H1 (cell line): ENCODE measurements at regions not wholly inside any gene's neighbourhood (a gene's known extent, or its start where the extent isn't known, plus 50 kb on each side); places are given as distances from the start of the nearest gene placed in this dataset.

Source experiments
- CTCF ChIA-PET: fragments of 300-600 bp; sonication (Branson Sonifier 250); formaldehyde crosslinking; loops from one replicate; lab custom pipeline; 2021; ENCODE audit not compliant: partially characterized antibody; lab: Charles Lee
- POLR2A ChIA-PET: fragments of 300-600 bp; sonication (Branson Sonifier 250); formaldehyde crosslinking; loops from one replicate; lab custom pipeline; 2021; ENCODE audit warnings: inconsistent platforms; ENCODE audit not compliant: partially characterized antibody; lab: Charles Lee
- DNase-seq, 2 experiments: peaks; one replicate each; pipeline versions ENCODE4 v3.0.0 to v3.0.0-alpha.2; 2010 to 2022; ENCODE audit warnings: low spot score in 2 of 2, low read depth in 1 of 2, mixed read lengths in 1 of 2
- FAIRE-seq: peaks from 2 replicates; lab custom pipeline; 2011; peaks lifted over from hg19 to GRCh38; lab: Jason Lieb, UNC
- H2AFZ ChIP-seq: 2 replicates; pipeline ENCODE4 v1.8.1; 2012; ENCODE audit warnings: low read length, inconsistent platforms
- H2AK5ac ChIP-seq: 2 replicates; pipeline ENCODE4 v1.6.1; 2013; ENCODE audit warnings: low read depth, low read length
- H2BK120ac ChIP-seq: replicated peaks from 2 replicates; pipeline ENCODE3; 2013; ENCODE audit warnings: low read depth, low read length, inconsistent platforms
- H2BK12ac ChIP-seq: 2 replicates; pipeline ENCODE4 v1.6.1; 2013; ENCODE audit warnings: low read depth, low read length
- H2BK15ac ChIP-seq: 2 replicates; pipeline ENCODE4 v1.6.1; 2013; ENCODE audit warnings: low read length
- H2BK20ac ChIP-seq: 2 replicates; pipeline ENCODE4 v1.6.1; 2013; ENCODE audit warnings: low read length
- H2BK5ac ChIP-seq: 2 replicates; pipeline ENCODE4 v1.6.1; 2013; ENCODE audit warnings: low read depth, low read length
- H3K14ac ChIP-seq: 2 replicates; pipeline ENCODE4 v1.6.1; 2013; ENCODE audit warnings: inconsistent platforms; ENCODE audit not compliant: insufficient read length
- H3K18ac ChIP-seq: 2 replicates; pipeline ENCODE4 v1.6.1; 2013; ENCODE audit warnings: low read length; ENCODE audit errors: extremely low read depth
- H3K23ac ChIP-seq: 2 replicates; pipeline ENCODE4 v1.6.1; 2013; ENCODE audit warnings: inconsistent platforms; ENCODE audit not compliant: insufficient read length
- H3K23me2 ChIP-seq: 2 replicates; pipeline ENCODE4 v1.6.1; 2013; ENCODE audit warnings: low read depth, low read length
- H3K27ac ChIP-seq: 2 replicates; pipeline ENCODE4 v1.6.1; 2011; ENCODE audit warnings: low read depth, low read length, inconsistent platforms
- H3K27me3 ChIP-seq, 4 experiments: replicated peaks in 1 of 4; 1 replicate in 1 of 4; 2 replicates in 3 of 4; pipeline versions ENCODE4 v1.6.1 to v1.8.1; 2011 to 2013; ENCODE audit warnings: low read length in 3 of 4, mild to moderate bottlenecking in 3 of 4, inconsistent platforms in 2 of 4, mixed read lengths in 2 of 4, moderate library complexity in 1 of 4; ENCODE audit not compliant: control insufficient read depth in 3 of 4, insufficient read depth in 3 of 4; ENCODE audit errors: extremely low read depth in 1 of 4
- H3K36me3 ChIP-seq, 4 experiments: 2 replicates each; pipeline versions ENCODE4 v1.6.1 to v1.8.1; 2011 to 2013; ENCODE audit warnings: mild to moderate bottlenecking in 4 of 4, low read length in 3 of 4, moderate library complexity in 2 of 4, control low read depth in 1 of 4, inconsistent platforms in 1 of 4; ENCODE audit not compliant: insufficient read depth in 4 of 4, control insufficient read depth in 2 of 4
- H3K4ac ChIP-seq: replicated peaks from 2 replicates; pipeline ENCODE3; 2013; ENCODE audit warnings: low read length, low read depth, mixed read lengths, inconsistent platforms; ENCODE audit not compliant: insufficient read length
- H3K4me1 ChIP-seq, 4 experiments: replicated peaks in 1 of 4; 1 replicate in 1 of 4; 2 replicates in 3 of 4; pipeline versions ENCODE4 v1.6.1 to v1.8.1; 2011 to 2013; ENCODE audit warnings: low read length in 3 of 4, inconsistent platforms in 2 of 4, mixed read lengths in 1 of 4; ENCODE audit not compliant: insufficient read depth in 4 of 4, control insufficient read depth in 3 of 4
- H3K4me2 ChIP-seq, 2 experiments: 2 replicates each; pipeline versions ENCODE4 v1.6.1 to v1.8.1; 2011 to 2013; ENCODE audit warnings: low read depth in 2 of 2, low read length in 2 of 2, control low read depth in 1 of 2, inconsistent platforms in 1 of 2, mild to moderate bottlenecking in 1 of 2; ENCODE audit not compliant: insufficient read depth in 1 of 2
- H3K4me3 ChIP-seq, 4 experiments: fragments of 200-600, 300-600 bp in 1 of 4; sonication (generic), shearing (Covaris generic), sonication (Bioruptor Twin) in 1 of 4; 2 replicates each; pipeline versions ENCODE4 v1.5.1 to v1.8.1; 2011 to 2016; ENCODE audit warnings: low read length in 4 of 4, low read depth in 3 of 4, control low read depth in 2 of 4, inconsistent platforms in 2 of 4, mild to moderate bottlenecking in 2 of 4, mixed read lengths in 1 of 4, moderate library complexity in 1 of 4; ENCODE audit not compliant: insufficient read depth in 2 of 4; ENCODE audit errors: extremely low read depth in 1 of 4
- H3K56ac ChIP-seq: replicated peaks from 2 replicates; pipeline ENCODE3; 2013; ENCODE audit warnings: low read depth, mild to moderate bottlenecking, mixed read lengths, low read length, inconsistent platforms; ENCODE audit not compliant: insufficient read length
- H3K79me1 ChIP-seq: 2 replicates; pipeline ENCODE4 v1.6.1; 2013; ENCODE audit warnings: low read depth, low read length, control low read depth
- H3K79me2 ChIP-seq, 2 experiments: 2 replicates each; pipeline versions ENCODE4 v1.6.1 to v1.8.1; 2012 to 2013; ENCODE audit warnings: low read length in 2 of 2, mild to moderate bottlenecking in 2 of 2, inconsistent platforms in 1 of 2; ENCODE audit not compliant: insufficient read depth in 2 of 2, control insufficient read depth in 1 of 2
- H3K9ac ChIP-seq, 4 experiments: replicated peaks in 1 of 4; 1 replicate in 1 of 4; 2 replicates in 3 of 4; pipeline versions ENCODE4 v1.6.1 to v1.8.1; 2011 to 2013; ENCODE audit warnings: low read depth in 3 of 4, low read length in 3 of 4, control low read depth in 2 of 4, mild to moderate bottlenecking in 2 of 4, moderate library complexity in 2 of 4, inconsistent platforms in 1 of 4; ENCODE audit errors: extremely low read depth in 1 of 4
- H3K9me3 ChIP-seq, 2 experiments: 2 replicates each; pipeline versions ENCODE4 v1.6.1 to v1.8.1; 2012 to 2013; ENCODE audit warnings: mild to moderate bottlenecking in 2 of 2, moderate library complexity in 2 of 2, control low read depth in 1 of 2, inconsistent platforms in 1 of 2, low read depth in 1 of 2, low read length in 1 of 2, mixed read lengths in 1 of 2; ENCODE audit not compliant: insufficient read depth in 2 of 2
- H4K20me1 ChIP-seq, 2 experiments: replicated peaks in 1 of 2; 2 replicates each; pipeline versions ENCODE3 to v1.8.1; 2011 to 2013; ENCODE audit warnings: inconsistent platforms in 2 of 2, low read length in 2 of 2, mild to moderate bottlenecking in 1 of 2; ENCODE audit not compliant: insufficient read depth in 2 of 2, control insufficient read depth in 1 of 2
- H4K5ac ChIP-seq: 2 replicates; pipeline ENCODE4 v1.6.1; 2013; ENCODE audit warnings: low read length, low read depth, mixed read lengths, inconsistent platforms; ENCODE audit not compliant: insufficient read length
- H4K8ac ChIP-seq: 2 replicates; pipeline ENCODE4 v1.8.0; 2013; ENCODE audit warnings: mild to moderate bottlenecking, moderate library complexity, low read length, inconsistent platforms; ENCODE audit not compliant: insufficient read depth; ENCODE audit errors: extremely low read depth
- H4K91ac ChIP-seq: replicated peaks from 2 replicates; pipeline ENCODE3; 2013; ENCODE audit warnings: low read length, mixed read lengths, inconsistent platforms; ENCODE audit not compliant: insufficient read length
- SP4 ChIP-seq: IDR thresholded peaks from 2 replicates; pipeline ENCODE4 v1.6.1; 2012; ENCODE audit warnings: low read length, inconsistent platforms
- WGBS, 2 experiments: shearing (Covaris generic) in 1 of 2; methylation state at CpG; one replicate each; pipeline versions ENCODE4 v1.1.6 to v1.1.7; 2013 to 2015; ENCODE audit warnings: low lambda C conversion rate in 2 of 2, mixed read lengths in 2 of 2, inconsistent platforms in 1 of 2, low coverage in 1 of 2, missing lambda C conversion rate in 1 of 2; ENCODE audit not compliant: insufficient replicate concordance in 2 of 2, insufficient coverage in 1 of 2, insufficient read length in 1 of 2; ENCODE audit errors: extremely low coverage in 1 of 2, missing lambda C conversion rate in 1 of 2; 5-methylcytosine and 5-hydroxymethylcytosine counted together

- no peaks in the 10 kb centered on the region for H3K36me3 ChIP-seq
- H4K8ac ChIP-seq = no peak overlapping the region; the same call in 1 of the 2 replicates
- no peak overlapping the region for H3K56ac ChIP-seq
- H2AK5ac ChIP-seq = no peak overlapping the region
- H4K20me1 ChIP-seq = no peaks in the 10 kb centered on the region
- WGBS, 2 experiments = 93% methylated on average over 10 of the region's 10 CpGs; no CpG with 5 or more reads in 1 of the 2 experiments
- DNase-seq = peak in 1 of 2 experiments; percentile 23
- H2AFZ ChIP-seq = peak overlapping the region; percentile 56; the same call in 1 of the 2 replicates
- H3K27ac ChIP-seq = no peak overlapping the region
- no peak for FAIRE-seq
- POLR2A ChIA-PET = no interaction called here
- H3K18ac ChIP-seq = no peak overlapping the region
- no peaks in the 10 kb centered on the region for H3K79me1 ChIP-seq
- H4K5ac ChIP-seq = no peak overlapping the region
- no peaks in the 10 kb centered on the region for H3K79me2 ChIP-seq
- no peak overlapping the region for H4K91ac ChIP-seq
- H3K23me2 ChIP-seq = no peaks in the 10 kb centered on the region
- CTCF ChIA-PET = interaction anchor here (0.9 to 1.2 kb wide), 2 partner anchors 19 to 109 kb away, joined by 3 read pairs; no protein-coding TSS in a partner anchor
- no peak overlapping the region for H3K14ac ChIP-seq
- no peak overlapping the region for H3K4ac ChIP-seq
- H2BK12ac ChIP-seq = no peak overlapping the region
- H2BK20ac ChIP-seq = no peak overlapping the region
- no peak overlapping the region for H2BK15ac ChIP-seq
- peaks cover 0 to 3% (median 2%) of the 10 kb centered on the region in 4 experiments; a peak in 3 of 7 replicates for H3K4me1 ChIP-seq
- no peaks in the 10 kb centered on the region for H3K27me3 ChIP-seq
- no peak overlapping the region for H3K9ac ChIP-seq
- no peak overlapping the region for H3K4me3 ChIP-seq
- H3K9me3 ChIP-seq = no peaks in the 10 kb centered on the region
- no peak overlapping the region for H3K23ac ChIP-seq
- H3K4me2 ChIP-seq = no peak overlapping the region
- no peak for TF ChIP-seq SP4
- no peak overlapping the region for H2BK5ac ChIP-seq
- no peak overlapping the region for H2BK120ac ChIP-seq
Observed at GRCh38 chr1:29812408-29813135, 576.2 kb downstream of the PTPRU start.
